ENCODE measurements at regions not wholly inside any gene's neighbourhood (a gene's known extent, or its start where the extent isn't known, plus 50 kb on each side); places are given as distances from the start of the nearest gene placed in this dataset.

DNA sequence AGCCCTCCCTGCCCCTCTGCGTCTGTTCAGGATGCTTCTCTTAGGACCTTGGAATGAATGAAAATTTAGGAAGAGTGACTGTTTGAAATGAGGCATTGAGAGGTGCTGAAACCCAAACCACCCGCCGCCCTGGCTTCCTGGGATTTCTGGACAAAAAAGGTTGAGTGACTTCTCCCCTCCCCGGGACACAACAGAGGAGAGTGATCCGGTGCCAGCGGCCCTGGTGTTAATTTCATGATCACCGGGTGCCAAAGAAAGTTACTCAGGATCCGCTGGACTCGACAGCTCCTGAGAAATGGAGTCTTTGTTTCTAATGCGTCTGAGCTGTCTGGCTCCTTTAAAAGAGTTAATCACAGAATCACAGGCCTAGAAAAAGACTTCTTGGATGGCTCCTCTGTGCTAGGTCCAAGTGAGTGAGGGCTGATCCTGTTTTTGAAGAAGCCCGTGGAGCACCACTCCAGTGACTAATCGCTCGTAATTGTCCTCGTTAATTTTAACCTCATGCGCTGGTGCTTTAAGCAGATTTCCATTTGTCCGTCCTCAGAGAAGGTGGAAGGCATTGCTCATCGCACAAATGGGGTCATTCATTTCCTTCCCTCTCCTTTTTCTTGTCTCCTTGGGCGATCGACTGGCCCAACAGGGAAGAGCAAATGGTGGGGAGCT lies 144.4 kb upstream of the ZFHX3 start:
- no peak for ATAC-seq
- intact Hi-C loops (cut with DNase I, micrococcal nuclease): loop anchor here in 1 of 2 donors (10.0 kb wide), 1 partner anchor 358 kb away; no protein-coding TSS in a partner anchor
- no peak for DNase-seq

- DNase-seq (no peak), ATAC-seq (no peak)
- intact Hi-C loops (cut with DNase I, micrococcal nuclease): loop anchor here in 1 of 2 donors (10.0 kb wide), 1 partner anchor 357 kb away; no protein-coding TSS in a partner anchor
These were observed 143.7 kb upstream of the ZFHX3 start for GRCh38 chr16:73191660-73192046.

DNA sequence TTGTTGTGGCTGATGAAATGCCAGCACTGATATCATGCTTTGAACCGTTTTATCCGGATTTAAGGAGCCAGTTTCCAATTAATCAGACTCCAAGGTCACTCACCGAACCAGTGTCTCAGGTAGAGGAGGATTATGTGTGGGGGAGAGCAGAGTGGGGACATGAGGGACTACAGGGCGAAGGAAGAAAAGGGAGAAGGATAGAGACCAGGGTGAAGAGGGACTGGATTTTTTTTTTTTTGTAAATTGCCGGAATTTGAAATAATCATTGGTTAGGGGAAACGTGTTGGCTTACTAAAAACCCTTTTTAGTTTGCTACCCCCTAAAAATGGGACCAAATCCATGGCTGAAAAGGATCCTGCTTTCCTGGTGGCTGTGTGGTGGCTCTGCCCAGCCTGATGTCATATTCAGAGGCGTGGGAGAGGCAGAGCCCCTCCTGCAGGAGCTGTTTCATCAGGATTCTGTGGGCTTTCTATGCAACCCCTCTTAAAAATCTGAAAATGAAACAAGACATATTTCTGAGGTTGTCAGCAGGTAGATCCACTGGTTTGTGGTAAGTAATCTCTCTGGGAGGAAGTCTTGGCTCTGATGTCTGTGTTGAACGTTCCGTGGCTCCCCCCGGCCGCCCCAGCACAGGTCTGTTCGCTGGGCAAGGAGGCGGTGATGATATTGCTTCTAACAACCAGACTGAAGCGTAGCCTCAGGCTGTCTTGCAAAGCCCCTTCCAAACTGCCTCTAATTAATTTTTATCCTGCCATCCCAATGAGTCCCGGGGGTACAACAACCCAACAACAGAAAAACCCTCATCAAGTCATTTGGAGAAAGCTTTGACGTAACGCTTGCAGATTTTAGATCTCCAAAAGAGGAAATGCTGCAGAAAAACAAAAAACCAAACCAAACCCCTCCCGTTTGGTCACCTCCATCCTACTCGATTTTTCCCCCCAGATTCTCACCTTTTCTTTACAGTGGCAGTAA lies 143.0 kb upstream of the ZFHX3 start:
- DNase-seq (no peak), ATAC-seq (no peak)
- intact Hi-C loops (cut with DNase I, micrococcal nuclease): loop anchor here in 1 of 2 donors (10.0 kb wide), 1 partner anchor 356 kb away; no protein-coding TSS in a partner anchor

- DNase-seq (no peak), ATAC-seq (no peak)
- intact Hi-C loops (cut with DNase I, micrococcal nuclease): loop anchor here in 1 of 2 donors (10.0 kb wide), 1 partner anchor 355 kb away; no protein-coding TSS in a partner anchor
These were observed 142.3 kb upstream of the ZFHX3 start for GRCh38 chr16:73190256-73190655.

- ATAC-seq: no peak
- intact Hi-C loops (cut with DNase I, micrococcal nuclease): no loop called here
- no peak for DNase-seq
These were observed 141.2 kb upstream of the ZFHX3 start for GRCh38 chr16:73189136-73189535.

- no peak for ATAC-seq
- DNase-seq: no peak
- intact Hi-C loops (cut with DNase I, micrococcal nuclease): no loop called here
These were observed 139.0 kb upstream of the ZFHX3 start for GRCh38 chr16:73186752-73187601.

DNA sequence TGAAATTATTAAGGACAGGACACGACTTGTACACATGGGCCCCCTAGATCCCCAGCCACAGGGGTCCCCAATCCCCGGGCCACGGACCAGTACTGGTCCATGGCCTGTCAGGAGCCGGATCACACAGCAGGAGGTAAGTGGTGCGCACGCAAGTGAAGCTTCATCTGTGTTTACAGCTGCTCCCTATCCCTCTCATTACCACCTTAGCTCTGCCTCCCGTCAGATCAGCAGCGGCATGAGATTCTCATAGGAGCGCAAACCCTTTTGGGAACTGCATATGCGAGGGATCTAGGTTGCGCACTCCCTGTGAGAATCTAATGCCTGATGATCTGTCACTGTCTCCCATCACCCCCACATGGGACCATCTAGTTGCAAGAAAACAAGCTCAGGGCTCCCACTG lies 137.8 kb upstream of the ZFHX3 start:
- no peak for DNase-seq
- intact Hi-C loops (cut with DNase I, micrococcal nuclease): no loop called here
- ATAC-seq: no peak

- ATAC-seq: peak; percentile 61
- DNase-seq: no peak
- intact Hi-C loops (cut with DNase I, micrococcal nuclease): no loop called here
These were observed 135.7 kb upstream of the ZFHX3 start for GRCh38 chr16:73183611-73184092.

DNA sequence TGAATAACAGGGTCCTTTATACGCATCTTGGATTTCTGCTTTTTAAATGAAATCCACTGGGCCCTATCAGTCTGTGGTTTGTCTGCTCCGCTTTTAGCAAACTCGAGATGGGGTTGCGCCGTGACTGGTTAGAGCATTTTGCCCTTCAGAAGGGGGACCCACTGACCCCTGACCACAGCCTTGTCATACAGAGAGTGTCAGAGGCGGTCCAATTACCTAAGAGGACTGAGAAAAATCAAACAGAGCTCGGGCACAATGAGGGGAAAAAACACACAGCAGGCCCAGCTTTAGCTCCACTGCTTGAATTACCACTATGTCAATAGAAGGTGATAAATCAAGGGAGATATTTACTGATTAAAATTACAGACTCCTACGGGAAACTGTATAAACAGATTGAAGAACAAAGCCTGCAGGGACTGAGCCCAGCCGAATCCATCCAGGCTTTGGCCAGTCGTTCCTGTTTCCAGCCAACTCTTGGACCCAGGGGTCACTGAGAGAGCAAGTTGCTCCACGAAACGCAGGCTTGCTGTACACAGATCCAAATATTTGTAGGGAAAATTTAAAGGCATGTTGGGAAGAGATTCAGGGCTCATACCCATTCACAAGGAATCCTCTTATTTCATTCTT lies 131.9 kb upstream of the ZFHX3 start:
- intact Hi-C loops (cut with DNase I, micrococcal nuclease): no loop called here
- DNase-seq: no peak
- ATAC-seq: no peak

GRCh38 chr16:73177729-73178295 lies 129.9 kb upstream of the ZFHX3 start:
- intact Hi-C loops (cut with DNase I, micrococcal nuclease): no loop called here
- DNase-seq: no peak
- ATAC-seq: no peak

DNA sequence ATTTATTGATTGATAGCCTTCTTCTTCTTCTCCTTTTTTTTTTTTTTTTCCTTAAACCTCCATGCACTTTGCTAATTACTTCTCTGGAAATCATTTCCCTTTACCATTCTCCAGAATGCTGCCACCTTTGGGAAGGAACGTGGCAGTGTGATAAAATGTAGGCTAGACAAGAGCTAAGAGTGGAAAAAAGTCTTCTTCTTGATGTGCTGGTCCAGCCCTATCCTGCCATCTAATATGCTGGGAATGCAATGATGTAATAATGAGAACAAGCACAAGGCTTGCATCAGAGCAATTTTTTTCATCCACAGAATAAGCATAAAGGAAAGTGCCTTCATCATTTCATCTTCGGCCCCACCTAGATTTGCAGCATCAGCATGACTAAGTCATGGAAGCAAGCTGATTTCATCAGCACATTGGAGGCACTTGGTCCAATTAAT lies 128.7 kb upstream of the ZFHX3 start:
- intact Hi-C loops (cut with DNase I, micrococcal nuclease): no loop called here
- ATAC-seq (peak; percentile 40), DNase-seq (peak in 1 of 2 donors; percentile 28)

- DNase-seq (no peak), ATAC-seq (no peak)
- intact Hi-C loops (cut with DNase I, micrococcal nuclease): no loop called here
These were observed 125.2 kb upstream of the ZFHX3 start for GRCh38 chr16:73172973-73173709.

GRCh38 chr16:73172241-73172972 lies 124.5 kb upstream of the ZFHX3 start:
- intact Hi-C loops (cut with DNase I, micrococcal nuclease): no loop called here
- DNase-seq: peak; percentile 81 to 84
- peak; percentile 91 for ATAC-seq

GRCh38 chr16:73171901-73172240 lies 123.9 kb upstream of the ZFHX3 start:
- DNase-seq: no peak
- intact Hi-C loops (cut with DNase I, micrococcal nuclease): no loop called here
- ATAC-seq: no peak

GRCh38 chr16:73171380-73171779 lies 123.5 kb upstream of the ZFHX3 start:
- intact Hi-C loops (cut with DNase I, micrococcal nuclease): no loop called here
- ATAC-seq (peak; percentile 83), DNase-seq (peak in 1 of 2 donors; percentile 45)

- intact Hi-C loops (cut with DNase I, micrococcal nuclease): no loop called here
- no peak for DNase-seq
- no peak for ATAC-seq
These were observed 122.7 kb upstream of the ZFHX3 start for GRCh38 chr16:73170612-73171038.
